A673 (cell line): ENCODE measurements at regions not wholly inside any gene's neighbourhood (a gene's known extent, or its start where the extent isn't known, plus 50 kb on each side); places are given as distances from the start of the nearest gene placed in this dataset.

Experiments
- EZH2 ChIP-seq: fragments of 200-600 bp; sonication (generic); IDR thresholded peaks from 2 replicates; pipeline ENCODE4 v1.6.1; 2017; ENCODE audit warnings: borderline replicate concordance, low read depth, mild to moderate bottlenecking, mixed read lengths, antibody characterized with exemption, low read length; ENCODE audit not compliant: poor library complexity, severe bottlenecking
- TF ChIP-seq, protein P1 (sequence below): fragments of 300-800, 200-600 bp; sonication (generic); conservative IDR thresholded peaks from 2 replicates; pipeline ENCODE4 v1.5.1; 2017; ENCODE audit warnings: low read depth, mild to moderate bottlenecking, antibody characterized with exemption, low read length, moderate library complexity, mixed read lengths

DNA sequence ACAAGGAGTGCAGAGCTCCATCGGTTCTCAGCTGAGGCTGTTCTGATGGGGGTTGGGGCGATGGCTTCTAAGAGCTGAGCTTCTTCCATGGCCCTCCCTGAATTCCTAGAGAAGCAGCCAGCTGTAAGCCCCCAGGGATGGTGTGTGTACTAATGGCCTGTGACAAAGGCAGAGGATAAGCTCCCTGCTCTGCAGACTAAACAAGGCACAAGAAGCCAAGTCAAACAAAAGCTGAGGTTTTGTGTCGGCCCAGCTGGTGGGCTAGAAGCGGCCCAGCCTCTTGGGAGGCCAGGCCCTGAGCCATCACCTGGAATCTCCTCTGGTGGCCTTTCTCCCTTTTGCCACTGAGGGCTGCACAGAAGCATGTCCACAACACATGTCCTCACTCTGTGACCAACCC is 75.0 kb upstream of the XPA start:
- TF ChIP-seq, protein P1, sequence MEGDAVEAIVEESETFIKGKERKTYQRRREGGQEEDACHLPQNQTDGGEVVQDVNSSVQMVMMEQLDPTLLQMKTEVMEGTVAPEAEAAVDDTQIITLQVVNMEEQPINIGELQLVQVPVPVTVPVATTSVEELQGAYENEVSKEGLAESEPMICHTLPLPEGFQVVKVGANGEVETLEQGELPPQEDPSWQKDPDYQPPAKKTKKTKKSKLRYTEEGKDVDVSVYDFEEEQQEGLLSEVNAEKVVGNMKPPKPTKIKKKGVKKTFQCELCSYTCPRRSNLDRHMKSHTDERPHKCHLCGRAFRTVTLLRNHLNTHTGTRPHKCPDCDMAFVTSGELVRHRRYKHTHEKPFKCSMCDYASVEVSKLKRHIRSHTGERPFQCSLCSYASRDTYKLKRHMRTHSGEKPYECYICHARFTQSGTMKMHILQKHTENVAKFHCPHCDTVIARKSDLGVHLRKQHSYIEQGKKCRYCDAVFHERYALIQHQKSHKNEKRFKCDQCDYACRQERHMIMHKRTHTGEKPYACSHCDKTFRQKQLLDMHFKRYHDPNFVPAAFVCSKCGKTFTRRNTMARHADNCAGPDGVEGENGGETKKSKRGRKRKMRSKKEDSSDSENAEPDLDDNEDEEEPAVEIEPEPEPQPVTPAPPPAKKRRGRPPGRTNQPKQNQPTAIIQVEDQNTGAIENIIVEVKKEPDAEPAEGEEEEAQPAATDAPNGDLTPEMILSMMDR: no peak
- no peak for TF ChIP-seq EZH2
